22Rv1 (cell line): ENCODE measurements at regions not wholly inside any gene's neighbourhood (a gene's known extent, or its start where the extent isn't known, plus 50 kb on each side); places are given as distances from the start of the nearest gene placed in this dataset.

Experiments
- H3K27ac ChIP-seq: fragments of 450-650 bp; 2 replicates; pipeline ENCODE4 v1.5.1; 2017
- CTCF ChIP-seq: fragments of 450-650 bp; IDR thresholded peaks from 2 replicates; pipeline ENCODE4 v1.5.1; 2017; ENCODE audit warnings: mild to moderate bottlenecking
- ZFX ChIP-seq: fragments of 450-650 bp; IDR thresholded peaks from 2 replicates; pipeline ENCODE4 v1.6.1; 2017; ENCODE audit warnings: antibody characterized with exemption, borderline replicate concordance

GRCh38 chr2:107195631-107196030, 309.7 kb upstream of the ST6GAL2 start:
- no peak overlapping the region for H3K27ac ChIP-seq
- TF ChIP-seq ZFX (no peak), CTCF (no peak)

- H3K27ac ChIP-seq = no peak overlapping the region
These were observed 311.8 kb upstream of the ST6GAL2 start for GRCh38 chr2:107197594-107198294.

GRCh38 chr2:107202962-107203591, 317.1 kb upstream of the ST6GAL2 start:
- no peak overlapping the region for H3K27ac ChIP-seq

More at GRCh38 chr2:107197594-107198294, 311.8 kb upstream of the ST6GAL2 start:
- no peak for TF ChIP-seq CTCF
- TF ChIP-seq ZFX = no peak

GRCh38 chr2:107215401-107216350, 329.7 kb upstream of the ST6GAL2 start:
- no peak overlapping the region for H3K27ac ChIP-seq
- TF ChIP-seq ZFX (no peak), CTCF (no peak)

More at GRCh38 chr2:107202962-107203591, 317.1 kb upstream of the ST6GAL2 start:
- TF ChIP-seq CTCF = no peak
- no peak for TF ChIP-seq ZFX

GRCh38 chr2:107218208-107218607, 332.2 kb upstream of the ST6GAL2 start:
- TF ChIP-seq ZFX = no peak
- no peak for TF ChIP-seq CTCF
- no peak overlapping the region for H3K27ac ChIP-seq

GRCh38 chr2:107222466-107222865, 336.5 kb upstream of the ST6GAL2 start:
- TF ChIP-seq ZFX = no peak
- TF ChIP-seq CTCF = no peak
- no peak overlapping the region for H3K27ac ChIP-seq
